Cardiac fibroblast (primary cell): ENCODE measurements at regions not wholly inside any gene's neighbourhood (a gene's known extent, or its start where the extent isn't known, plus 50 kb on each side); places are given as distances from the start of the nearest gene placed in this dataset.

Source experiments
- DNase-seq, 2 donors: peaks; one replicate each; pipeline versions ENCODE4 v3.0.0 to v3.0.0-alpha.2; 2010; ENCODE audit warnings: low read depth in 2 of 2
- H3K4me3 ChIP-seq, 2 donors: replicated peaks in 1 of 2; 1 replicate in 1 of 2; 2 replicates in 1 of 2; pipeline ENCODE4 v1.5.1; 2011; ENCODE audit warnings: low read depth in 2 of 2, low read length in 2 of 2, mild to moderate bottlenecking in 2 of 2, moderate library complexity in 1 of 2
- TF ChIP-seq, protein P1 (sequence below): IDR thresholded peaks from one replicate; pipeline ENCODE4 v1.5.1; 2011; ENCODE audit warnings: low read depth, mild to moderate bottlenecking, low read length, inconsistent platforms

DNA sequence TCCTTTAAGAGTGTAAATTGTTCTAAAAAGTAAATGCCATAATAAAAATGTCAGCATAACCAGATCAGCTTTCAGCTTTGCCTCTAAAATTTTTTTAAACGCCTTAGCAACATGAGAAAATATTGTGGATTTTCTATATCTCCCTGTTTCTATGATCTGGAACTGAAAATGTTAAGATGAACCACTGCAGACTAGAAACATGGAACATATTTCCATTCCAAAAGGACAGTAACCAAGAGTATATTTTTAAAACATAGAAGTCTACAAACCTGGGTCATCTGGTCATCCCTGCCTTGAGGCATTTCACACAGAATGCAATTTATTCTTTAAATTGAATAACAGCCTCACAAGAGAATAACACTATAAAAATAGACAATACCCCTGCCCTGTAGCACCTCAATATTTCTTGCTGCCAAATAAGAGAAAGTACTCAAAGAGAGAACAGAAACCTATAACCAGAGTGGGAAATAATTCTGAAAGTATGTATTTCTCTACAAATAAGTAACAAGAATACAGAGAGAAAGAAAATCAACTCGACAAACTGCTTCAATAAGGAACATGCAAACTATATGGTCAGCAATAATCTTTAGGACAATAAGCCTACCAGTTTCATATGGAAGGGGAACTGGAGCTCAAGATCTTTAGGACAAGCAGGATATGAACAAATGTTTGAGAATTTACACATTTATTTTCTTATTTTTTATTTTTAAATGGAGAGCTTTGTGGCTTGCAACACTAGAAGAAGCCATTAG, 949.0 kb downstream of the EPHA3 start:
- no peak for DNase-seq
- no peak overlapping the region for H3K4me3 ChIP-seq
- TF ChIP-seq, protein P1, sequence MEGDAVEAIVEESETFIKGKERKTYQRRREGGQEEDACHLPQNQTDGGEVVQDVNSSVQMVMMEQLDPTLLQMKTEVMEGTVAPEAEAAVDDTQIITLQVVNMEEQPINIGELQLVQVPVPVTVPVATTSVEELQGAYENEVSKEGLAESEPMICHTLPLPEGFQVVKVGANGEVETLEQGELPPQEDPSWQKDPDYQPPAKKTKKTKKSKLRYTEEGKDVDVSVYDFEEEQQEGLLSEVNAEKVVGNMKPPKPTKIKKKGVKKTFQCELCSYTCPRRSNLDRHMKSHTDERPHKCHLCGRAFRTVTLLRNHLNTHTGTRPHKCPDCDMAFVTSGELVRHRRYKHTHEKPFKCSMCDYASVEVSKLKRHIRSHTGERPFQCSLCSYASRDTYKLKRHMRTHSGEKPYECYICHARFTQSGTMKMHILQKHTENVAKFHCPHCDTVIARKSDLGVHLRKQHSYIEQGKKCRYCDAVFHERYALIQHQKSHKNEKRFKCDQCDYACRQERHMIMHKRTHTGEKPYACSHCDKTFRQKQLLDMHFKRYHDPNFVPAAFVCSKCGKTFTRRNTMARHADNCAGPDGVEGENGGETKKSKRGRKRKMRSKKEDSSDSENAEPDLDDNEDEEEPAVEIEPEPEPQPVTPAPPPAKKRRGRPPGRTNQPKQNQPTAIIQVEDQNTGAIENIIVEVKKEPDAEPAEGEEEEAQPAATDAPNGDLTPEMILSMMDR: no peak

DNA sequence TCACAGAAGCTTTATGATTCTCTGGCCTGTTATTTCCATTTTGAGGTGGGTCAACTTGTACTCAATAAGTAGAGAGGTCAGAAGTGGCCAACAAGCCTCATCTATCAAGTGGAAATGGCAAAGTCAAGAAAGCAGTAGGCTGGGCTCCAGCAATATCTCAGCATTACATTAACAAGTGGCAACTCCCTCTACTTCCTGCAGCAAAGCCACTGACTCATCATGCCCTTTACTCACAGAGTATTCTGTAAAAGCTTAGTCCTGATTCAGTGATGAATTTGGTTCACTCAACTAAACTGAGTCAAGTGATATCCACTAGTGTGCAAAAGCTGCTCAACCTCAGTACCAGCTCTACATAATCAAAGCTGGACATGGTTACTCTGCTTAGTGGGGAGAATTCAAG, 954.6 kb downstream of the EPHA3 start:
- DNase-seq: peak; percentile 66 to 77

DNA sequence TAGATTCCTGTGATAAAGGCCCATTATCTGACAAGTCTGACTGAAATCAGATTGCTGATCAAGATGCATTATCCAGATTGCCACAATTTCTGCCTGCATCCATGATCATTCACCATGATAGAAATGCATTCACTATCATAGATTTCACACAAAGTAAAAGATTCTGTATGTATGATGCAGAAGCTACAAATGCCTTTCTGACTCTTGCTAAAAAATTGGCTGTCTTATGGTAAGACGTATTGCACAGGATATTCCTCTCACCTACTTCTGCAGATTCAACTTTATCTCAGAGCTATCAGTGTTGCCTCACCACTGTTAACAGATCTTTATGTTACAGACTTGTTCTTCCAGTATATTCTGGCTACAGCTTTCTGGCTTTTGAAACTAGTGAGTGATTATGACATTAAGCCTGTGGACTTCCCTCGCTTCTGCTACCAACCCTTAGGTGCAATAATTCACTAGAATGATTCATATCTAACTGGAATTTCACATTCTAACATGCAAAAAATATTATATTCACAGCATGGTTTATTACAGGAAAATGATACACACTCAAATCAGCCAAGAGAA, 955.3 kb downstream of the EPHA3 start:
- TF ChIP-seq, protein P1: no peak
- peak in 1 of 2 donors; percentile 27 for DNase-seq
- H3K4me3 ChIP-seq: no peak overlapping the region

More for the DNA sequence above, 954.6 kb downstream of the EPHA3 start:
- no peak overlapping the region for H3K4me3 ChIP-seq
- TF ChIP-seq, protein P1: no peak

DNA sequence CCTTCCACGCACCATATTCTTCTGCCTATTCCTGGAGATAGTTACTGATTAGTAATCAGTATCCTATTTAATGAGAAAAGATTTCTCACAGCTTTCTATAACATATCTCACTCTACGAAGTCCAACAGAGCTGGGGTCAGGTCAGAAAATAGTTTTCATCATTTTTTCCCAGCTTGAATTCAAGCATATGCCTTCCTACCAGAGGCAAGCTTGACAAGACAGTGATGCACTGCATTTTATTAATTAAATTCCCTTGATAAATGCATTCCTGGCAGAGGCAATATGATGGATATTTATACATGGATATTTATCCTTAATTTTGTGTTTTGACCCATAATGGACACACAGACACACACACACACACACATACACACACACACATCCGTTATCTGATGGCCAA, 961.4 kb downstream of the EPHA3 start:
- no peak overlapping the region for H3K4me3 ChIP-seq
- TF ChIP-seq, protein P1: no peak
- no peak for DNase-seq

DNA sequence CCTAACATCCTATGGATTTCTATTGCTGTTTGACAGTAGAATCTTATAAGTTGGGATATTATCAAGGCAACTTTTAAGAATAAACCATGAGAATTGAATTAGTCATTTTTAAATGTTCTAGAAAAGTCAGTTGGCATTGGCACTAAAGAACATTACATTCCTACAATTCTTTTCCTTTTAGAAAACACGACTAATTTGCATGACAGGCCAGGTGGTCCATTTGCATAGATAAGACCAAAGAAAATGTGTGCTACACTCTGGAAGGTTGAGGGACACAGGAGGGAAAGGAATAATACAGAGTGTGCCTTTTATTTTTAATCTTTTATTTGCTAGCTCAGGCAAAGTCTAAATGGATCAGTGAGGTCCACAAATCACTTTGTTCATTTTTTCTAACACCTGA, 962.3 kb downstream of the EPHA3 start:
- H3K4me3 ChIP-seq: no peak overlapping the region
- peak in 1 of 2 donors; percentile 55 for DNase-seq
- TF ChIP-seq, protein P1: no peak

DNA sequence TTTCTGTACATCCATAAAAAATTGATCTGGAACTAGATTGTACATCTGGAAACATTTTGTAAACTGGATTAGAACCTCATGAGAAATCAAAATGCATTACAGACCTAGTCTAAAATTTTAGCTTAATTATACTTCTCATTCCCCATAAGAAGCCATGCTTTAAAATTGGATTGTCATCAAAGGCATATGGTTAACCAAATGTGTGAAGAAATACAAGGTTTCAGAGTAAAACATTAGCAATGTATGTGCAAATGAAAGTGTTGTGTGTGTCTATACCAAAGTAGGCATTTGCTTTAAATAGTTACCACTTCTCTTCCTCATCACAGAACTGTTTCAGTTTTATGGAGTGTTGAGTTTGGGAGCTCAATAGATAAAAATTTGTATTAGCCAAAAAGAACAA, 968.7 kb downstream of the EPHA3 start:
- DNase-seq: no peak
- TF ChIP-seq, protein P1: no peak
- no peak overlapping the region for H3K4me3 ChIP-seq
